Muscle layer of duodenum (tissue), 2 donors: ENCODE measurements at regions not wholly inside any gene's neighbourhood (a gene's known extent, or its start where the extent isn't known, plus 50 kb on each side); places are given as distances from the start of the nearest gene placed in this dataset.
"Not testable (repeated sequence)": the region's sequence is repeated elsewhere in the genome, so short reads cannot be mapped to it uniquely, and the experiment has no call there.

ENCODE experiments used
- H3K27ac ChIP-seq: one replicate; pipeline ENCODE4 v1.7.0; 2013; ENCODE audit warnings: mild to moderate bottlenecking, low read length
- H3K27me3 ChIP-seq: one replicate; pipeline ENCODE4 v1.7.0; 2013; ENCODE audit warnings: low read depth, mild to moderate bottlenecking, control low read depth, low read length
- H3K36me3 ChIP-seq, 2 donors: one replicate each; pipeline ENCODE4 v1.7.0; 2013; ENCODE audit warnings: low read length in 2 of 2, control low read depth in 1 of 2, mild to moderate bottlenecking in 1 of 2; ENCODE audit not compliant: insufficient read depth in 2 of 2, control insufficient read depth in 1 of 2
- H3K4me1 ChIP-seq, 2 donors: one replicate each; pipeline ENCODE4 v1.7.0; 2013; ENCODE audit warnings: low read length in 2 of 2, mild to moderate bottlenecking in 2 of 2, control low read depth in 1 of 2, moderate library complexity in 1 of 2; ENCODE audit not compliant: insufficient read depth in 2 of 2, control insufficient read depth in 1 of 2
- H3K4me3 ChIP-seq, 2 donors: one replicate each; pipeline ENCODE4 v1.7.0; 2013; ENCODE audit warnings: low read length in 2 of 2, low read depth in 1 of 2, mild to moderate bottlenecking in 1 of 2
- H3K9me3 ChIP-seq, 2 donors: one replicate each; pipeline ENCODE4 v1.7.0; 2013; ENCODE audit warnings: low read length in 2 of 2, control low read depth in 1 of 2, mild to moderate bottlenecking in 1 of 2; ENCODE audit not compliant: control insufficient read depth in 1 of 2
- donor health status: healthy.

GRCh38 chr10:2329082-2329481 lies 591.8 kb upstream of the ADARB2 start:
- Histone ChIP-seq H3K27me3 (no peaks in the 10 kb centered on the region), H3K27ac (no peak overlapping the region), H3K9me3 (no peaks in the 10 kb centered on the region), H3K36me3 (no peaks in the 10 kb centered on the region), H3K4me1 (no peaks in the 10 kb centered on the region), H3K4me3 (no peak overlapping the region)

- no peak overlapping the region for H3K4me3 ChIP-seq
- no peaks in the 10 kb centered on the region for H3K36me3 ChIP-seq
- H3K27ac ChIP-seq, result no peak overlapping the region
- H3K27me3 ChIP-seq, result no peaks in the 10 kb centered on the region
- H3K9me3 ChIP-seq, result no peaks in the 10 kb centered on the region
- no peaks in the 10 kb centered on the region for H3K4me1 ChIP-seq
Observed at GRCh38 chr10:2326411-2326810, 589.1 kb upstream of the ADARB2 start.

- not testable (repeated sequence) for H3K4me1 ChIP-seq, H3K36me3 ChIP-seq, H3K4me3 ChIP-seq, H3K27me3 ChIP-seq, H3K9me3 ChIP-seq, H3K27ac ChIP-seq
Observed at GRCh38 chr10:2315045-2315485, 577.7 kb upstream of the ADARB2 start.

- no peaks in the 10 kb centered on the region for H3K27me3 ChIP-seq
- no peak overlapping the region for H3K27ac ChIP-seq
- H3K9me3 ChIP-seq, result no peaks in the 10 kb centered on the region
- no peak overlapping the region for H3K4me3 ChIP-seq
- no peaks in the 10 kb centered on the region for H3K4me1 ChIP-seq
- no peaks in the 10 kb centered on the region for H3K36me3 ChIP-seq
Observed at GRCh38 chr10:2306081-2306480, 568.8 kb upstream of the ADARB2 start.

GRCh38 chr10:2303169-2303568 lies 565.8 kb upstream of the ADARB2 start:
- no peak overlapping the region for H3K27ac ChIP-seq
- no peaks in the 10 kb centered on the region for H3K4me1 ChIP-seq
- no peak overlapping the region for H3K4me3 ChIP-seq
- no peaks in the 10 kb centered on the region for H3K9me3 ChIP-seq
- no peaks in the 10 kb centered on the region for H3K36me3 ChIP-seq
- no peaks in the 10 kb centered on the region for H3K27me3 ChIP-seq

GRCh38 chr10:2301227-2301626 lies 563.9 kb upstream of the ADARB2 start:
- no peak overlapping the region for H3K4me3 ChIP-seq
- no peaks in the 10 kb centered on the region for H3K9me3 ChIP-seq
- H3K4me1 ChIP-seq, result no peaks in the 10 kb centered on the region
- no peaks in the 10 kb centered on the region for H3K27me3 ChIP-seq
- H3K36me3 ChIP-seq, result no peaks in the 10 kb centered on the region
- H3K27ac ChIP-seq, result no peak overlapping the region

- H3K27ac ChIP-seq, result no peak overlapping the region
- H3K9me3 ChIP-seq, result no peaks in the 10 kb centered on the region
- H3K4me1 ChIP-seq, result no peaks in the 10 kb centered on the region
- H3K4me3 ChIP-seq, result no peak overlapping the region
- H3K36me3 ChIP-seq, result no peaks in the 10 kb centered on the region
- no peaks in the 10 kb centered on the region for H3K27me3 ChIP-seq
Observed at GRCh38 chr10:2300231-2300630, 562.9 kb upstream of the ADARB2 start.

GRCh38 chr10:2296179-2296891 lies 559.0 kb upstream of the ADARB2 start:
- Histone ChIP-seq H3K27ac (no peak overlapping the region), H3K9me3 (no peaks in the 10 kb centered on the region), H3K36me3 (no peaks in the 10 kb centered on the region), H3K27me3 (no peaks in the 10 kb centered on the region), H3K4me1 (no peaks in the 10 kb centered on the region), H3K4me3 (no peak overlapping the region)

GRCh38 chr10:2294739-2295138 lies 557.4 kb upstream of the ADARB2 start:
- no peak overlapping the region for H3K4me3 ChIP-seq
- H3K4me1 ChIP-seq, result no peaks in the 10 kb centered on the region
- no peaks in the 10 kb centered on the region for H3K9me3 ChIP-seq
- no peaks in the 10 kb centered on the region for H3K36me3 ChIP-seq
- H3K27ac ChIP-seq, result no peak overlapping the region
- no peaks in the 10 kb centered on the region for H3K27me3 ChIP-seq

GRCh38 chr10:2284071-2284470 lies 546.7 kb upstream of the ADARB2 start:
- Histone ChIP-seq H3K27me3 (no peaks in the 10 kb centered on the region), H3K36me3 (no peaks in the 10 kb centered on the region), H3K27ac (no peak overlapping the region), H3K4me3 (no peak overlapping the region), H3K4me1 (no peaks in the 10 kb centered on the region), H3K9me3 (no peaks in the 10 kb centered on the region)

- no peaks in the 10 kb centered on the region for H3K36me3 ChIP-seq
Observed at GRCh38 chr10:2282202-2282601, 544.9 kb upstream of the ADARB2 start.

GRCh38 chr10:2280713-2281300 lies 543.5 kb upstream of the ADARB2 start:
- Histone ChIP-seq H3K27ac (no peak overlapping the region), H3K9me3 (no peaks in the 10 kb centered on the region), H3K36me3 (no peaks in the 10 kb centered on the region), H3K4me1 (no peaks in the 10 kb centered on the region), H3K4me3 (no peak overlapping the region), H3K27me3 (no peaks in the 10 kb centered on the region)

More at GRCh38 chr10:2282202-2282601, 544.9 kb upstream of the ADARB2 start:
- Histone ChIP-seq H3K27ac (no peak overlapping the region), H3K4me1 (no peaks in the 10 kb centered on the region), H3K4me3 (no peak overlapping the region), H3K9me3 (no peaks in the 10 kb centered on the region), H3K27me3 (no peaks in the 10 kb centered on the region)
